HG02588 (cell line): ENCODE measurements at regions not wholly inside any gene's neighbourhood (a gene's known extent, or its start where the extent isn't known, plus 50 kb on each side); places are given as distances from the start of the nearest gene placed in this dataset.

ENCODE experiments used
- ATAC-seq: cut with Tn5 transposase; IDR thresholded peaks from one replicate; pipeline ENCODE4 v1.9.1; 2021; ENCODE audit warnings: mild to moderate bottlenecking, moderate library complexity; ENCODE audit not compliant: unreplicated experiment

DNA sequence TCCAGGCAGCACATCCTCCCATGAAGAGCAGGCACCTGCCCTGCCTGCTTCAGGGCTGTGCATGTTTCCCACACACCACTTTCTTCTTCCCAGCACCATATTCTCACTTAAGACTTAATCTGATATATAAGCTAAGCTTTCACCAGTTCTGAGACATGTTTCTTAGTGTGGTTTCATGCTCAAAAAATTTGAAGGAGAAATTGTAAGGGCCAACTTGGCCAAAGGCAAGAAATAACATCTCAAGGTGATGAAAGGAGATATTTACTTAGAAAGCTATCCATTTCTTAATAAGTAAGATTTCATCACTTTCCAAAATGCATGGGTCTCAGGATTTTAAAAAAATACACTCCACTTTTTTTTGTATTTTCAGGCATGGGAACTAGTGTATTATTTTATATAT is 468.1 kb upstream of the AKR1E2 start:
- no peak for ATAC-seq

DNA sequence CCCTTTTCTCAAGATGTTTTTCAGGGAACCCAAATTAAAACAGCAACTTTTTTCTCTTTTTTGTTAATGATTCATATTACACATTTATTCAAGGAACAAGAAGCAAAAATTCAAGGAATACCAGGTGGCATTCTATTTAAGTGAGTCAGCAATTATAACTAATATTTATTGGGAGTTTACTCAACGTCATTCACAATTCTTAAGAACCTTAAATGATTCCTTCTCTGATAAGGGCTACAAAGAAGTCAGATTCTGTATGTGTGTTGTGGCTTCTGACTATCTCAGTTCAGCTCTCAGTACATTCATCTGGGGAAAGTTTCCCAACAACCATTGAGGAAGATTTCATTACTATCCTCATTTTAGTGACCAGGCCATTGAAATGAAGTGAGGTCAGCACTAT is 470.7 kb upstream of the AKR1E2 start:
- no peak for ATAC-seq

DNA sequence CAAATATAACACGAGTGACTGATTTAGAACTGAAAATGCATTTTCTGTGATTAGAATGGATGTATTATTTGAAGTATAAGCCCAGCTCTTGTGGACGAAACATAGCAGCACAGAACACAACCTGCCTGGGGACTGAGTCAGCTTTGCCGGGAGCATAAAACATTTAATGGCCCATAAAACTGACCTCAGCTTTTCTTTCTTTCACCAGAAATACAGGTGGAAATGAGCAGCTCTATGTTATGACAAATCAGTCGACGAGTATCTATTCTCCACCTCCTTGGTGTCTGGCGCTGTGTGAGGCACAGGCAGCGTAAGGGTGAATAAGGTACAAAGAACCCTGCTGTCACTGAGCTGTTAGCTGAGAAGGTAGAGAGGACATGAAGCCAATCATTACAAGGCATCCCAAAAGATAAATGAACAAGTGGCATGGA is 471.6 kb upstream of the AKR1E2 start:
- ATAC-seq: no peak

DNA sequence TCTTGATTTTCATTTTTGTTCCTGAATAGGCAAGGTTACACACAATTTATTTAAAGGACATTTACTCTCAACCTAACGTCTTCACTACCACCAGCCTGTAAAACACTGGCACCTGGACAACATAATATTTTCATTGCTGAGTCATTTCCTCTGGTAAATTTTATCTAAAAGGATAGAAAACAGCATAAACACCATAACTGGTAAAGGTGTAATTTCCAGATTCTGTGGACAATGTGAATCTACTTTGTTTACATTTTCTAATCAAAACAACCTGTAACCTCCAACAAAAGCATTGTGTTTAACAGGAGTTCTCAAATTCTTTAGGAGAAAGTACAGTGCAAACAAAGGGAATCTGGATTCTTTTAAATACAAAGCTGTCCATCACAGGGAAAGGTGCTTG is 472.0 kb upstream of the AKR1E2 start:
- ATAC-seq: no peak

DNA sequence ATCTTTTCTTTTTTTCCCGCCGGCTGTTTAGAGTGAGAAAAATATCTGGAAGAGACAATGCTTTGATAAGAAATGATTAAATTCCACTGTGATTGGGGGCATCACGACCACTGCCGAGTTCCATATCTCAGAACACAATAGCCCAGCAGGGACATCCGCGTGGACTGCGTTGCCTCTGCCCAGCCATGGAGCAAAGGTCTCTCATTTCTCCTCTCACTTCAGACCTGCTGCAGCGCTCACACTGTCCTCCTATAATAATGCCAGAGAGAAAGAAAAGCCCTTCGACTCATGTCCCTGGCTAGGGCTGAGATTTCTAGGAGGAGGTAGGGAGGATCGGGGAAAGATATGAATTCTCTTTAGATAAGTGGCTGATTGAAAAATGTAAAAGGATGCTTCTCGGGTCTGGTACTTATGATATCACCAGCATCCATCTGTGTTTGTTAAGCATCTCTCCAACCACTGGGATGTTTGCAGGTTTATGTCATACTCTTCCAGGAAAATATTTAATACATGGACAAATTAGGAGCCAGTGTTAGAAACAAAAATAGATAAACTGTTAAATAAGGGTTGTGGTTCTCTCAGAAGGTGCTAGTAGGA is 472.9 kb upstream of the AKR1E2 start:
- no peak for ATAC-seq

DNA sequence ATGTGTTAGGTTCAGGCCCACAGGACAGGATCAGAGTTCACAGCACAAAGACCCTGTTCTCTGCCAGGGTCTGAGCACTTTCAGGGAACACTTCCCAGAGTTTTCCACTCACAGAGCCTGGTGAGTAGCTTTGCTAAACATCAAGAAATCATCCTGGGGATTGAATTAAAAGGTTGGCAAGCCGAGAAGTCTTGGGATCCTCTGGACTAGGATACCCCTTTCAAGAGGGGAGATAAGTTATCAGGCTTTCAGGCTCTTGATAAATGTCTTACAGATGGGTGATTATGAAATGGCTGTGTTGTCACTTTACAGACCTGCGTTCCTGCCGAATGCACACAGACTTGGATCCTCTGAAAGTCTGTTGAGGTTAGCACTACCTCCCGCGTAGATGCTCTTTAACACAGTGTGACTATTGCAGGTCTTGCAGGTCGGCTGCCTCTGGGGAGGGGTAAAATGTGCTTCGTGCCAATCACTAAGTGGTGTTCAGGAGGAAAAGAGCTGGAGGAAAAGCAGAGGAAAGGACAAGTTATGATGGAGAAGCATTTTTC is 473.5 kb upstream of the AKR1E2 start:
- ATAC-seq: no peak

DNA sequence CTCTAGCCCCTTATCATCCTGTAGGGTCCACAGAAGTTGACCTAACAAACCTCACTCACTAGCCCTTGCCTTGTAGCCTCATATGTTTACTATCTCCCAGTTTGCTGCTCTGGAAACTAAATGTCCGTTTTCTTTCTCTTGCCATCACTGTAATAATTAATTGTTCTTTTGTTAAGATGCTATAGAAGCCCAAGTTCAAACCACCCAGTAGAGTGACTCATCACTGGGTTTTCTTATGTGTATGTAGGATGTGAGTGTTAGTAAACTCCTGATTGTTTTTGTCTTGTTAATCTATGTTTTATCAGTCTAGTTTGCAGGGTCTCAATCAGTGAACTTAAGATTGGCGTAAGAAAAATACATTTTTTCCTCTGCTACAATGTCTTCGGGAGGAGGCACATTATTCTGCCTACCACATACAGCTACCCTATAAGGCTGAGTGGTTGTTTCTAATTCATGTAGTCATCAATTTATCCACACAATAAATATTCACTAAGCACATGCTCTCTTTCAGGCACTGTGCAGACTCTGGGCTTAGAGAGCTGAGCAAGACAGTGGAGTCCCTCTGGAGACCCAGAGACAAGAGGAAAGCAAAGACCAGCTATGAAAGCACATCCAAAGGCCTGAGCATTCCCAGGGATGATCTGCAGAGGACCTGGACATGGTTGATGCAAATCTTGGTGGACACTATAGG is 474.1 kb upstream of the AKR1E2 start:
- no peak for ATAC-seq

DNA sequence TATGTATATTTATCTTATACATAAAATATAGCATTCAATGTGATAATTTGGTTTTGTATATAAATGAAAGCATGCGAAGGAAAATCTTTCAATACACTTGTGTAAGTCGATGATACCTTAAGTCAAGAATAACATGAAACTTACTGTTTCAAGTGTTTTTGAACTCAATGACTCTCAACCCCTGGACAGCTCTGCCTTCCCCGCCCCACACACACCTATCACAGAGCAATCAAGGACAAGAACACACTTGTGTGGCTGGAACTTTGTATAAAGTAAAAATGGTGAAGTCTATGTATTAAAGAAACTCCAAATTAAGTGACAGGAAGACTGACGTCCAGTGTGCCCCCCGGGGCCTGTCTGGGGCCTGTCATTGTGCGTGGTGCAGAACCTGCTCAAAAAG is 478.6 kb upstream of the AKR1E2 start:
- no peak for ATAC-seq

DNA sequence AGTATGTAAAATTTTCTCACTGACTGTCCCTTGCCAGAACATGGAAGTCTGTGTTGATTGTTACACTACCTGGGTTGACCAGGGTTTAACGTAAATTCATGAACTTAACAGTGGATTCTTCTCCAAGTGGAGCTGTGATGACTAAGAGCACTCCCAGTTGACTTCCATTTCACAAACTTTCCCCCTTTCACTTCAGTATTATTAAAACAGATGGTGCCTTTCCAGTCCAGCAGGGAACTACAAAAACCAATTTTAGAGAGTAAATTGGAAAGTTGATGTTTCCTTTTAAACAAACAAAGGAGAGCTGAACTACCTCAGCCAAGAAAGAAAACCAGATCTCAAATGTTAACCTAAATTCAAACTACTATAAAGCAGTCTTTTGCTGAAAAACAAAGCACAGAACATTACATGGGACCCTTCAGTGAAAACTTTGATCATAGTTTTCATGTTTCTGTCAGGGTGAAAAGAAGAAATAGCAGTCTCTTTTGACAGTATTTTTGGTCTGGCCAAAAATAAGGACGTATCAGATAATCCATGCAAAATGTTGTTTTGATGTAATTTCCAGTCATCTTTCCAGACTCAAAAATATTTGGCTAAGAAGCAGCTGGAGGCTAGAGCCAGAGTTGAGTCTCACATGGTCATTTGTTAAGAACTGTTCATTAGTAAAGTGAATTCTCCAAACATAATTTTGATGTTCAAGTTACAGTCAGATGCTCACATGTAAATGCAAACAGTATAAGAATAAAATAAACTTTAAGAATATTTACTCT is 479.9 kb upstream of the AKR1E2 start:
- ATAC-seq: no peak

DNA sequence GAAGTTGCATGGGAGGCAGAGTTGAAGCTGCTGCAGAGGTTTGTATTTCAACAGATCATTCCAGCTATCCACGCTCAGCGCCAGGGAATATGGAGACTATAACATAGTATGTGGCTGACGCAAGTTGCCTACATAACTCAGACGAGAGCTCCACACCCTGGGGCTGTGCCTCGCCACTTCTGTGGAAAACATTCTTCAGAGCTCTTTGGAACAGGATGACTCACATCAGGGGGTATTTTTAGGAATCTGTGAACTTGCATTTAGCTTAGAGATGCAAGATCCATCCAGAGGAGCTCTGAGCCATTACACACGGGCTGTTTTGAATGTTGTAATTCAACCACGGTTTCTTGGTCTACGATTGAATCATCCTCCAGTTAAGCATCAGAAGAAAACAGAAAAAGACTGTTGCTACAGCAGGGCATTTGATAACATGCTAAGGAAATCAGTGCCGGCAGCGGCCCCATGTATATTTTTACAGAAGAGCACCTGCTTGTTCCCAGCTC is 481.5 kb upstream of the AKR1E2 start:
- no peak for ATAC-seq

DNA sequence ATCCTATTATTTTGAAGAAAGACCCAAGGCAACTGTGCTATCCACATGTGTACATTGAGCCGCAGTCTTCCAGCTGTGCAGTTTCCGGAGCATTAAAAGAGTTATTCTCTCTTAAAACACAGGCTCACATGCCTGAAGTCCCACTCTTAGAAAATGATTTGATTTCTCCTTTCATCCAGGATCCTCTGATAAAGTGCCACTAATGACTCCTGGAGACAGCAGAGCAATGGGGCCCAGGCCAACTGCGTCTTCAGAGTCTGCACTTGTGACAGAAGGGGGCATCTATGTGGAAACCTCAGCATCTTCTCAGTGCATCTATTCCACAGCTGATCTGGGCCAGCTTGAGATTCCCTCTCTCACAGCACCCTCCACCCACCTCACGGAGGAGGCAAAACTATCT is 482.1 kb upstream of the AKR1E2 start:
- ATAC-seq: no peak

DNA sequence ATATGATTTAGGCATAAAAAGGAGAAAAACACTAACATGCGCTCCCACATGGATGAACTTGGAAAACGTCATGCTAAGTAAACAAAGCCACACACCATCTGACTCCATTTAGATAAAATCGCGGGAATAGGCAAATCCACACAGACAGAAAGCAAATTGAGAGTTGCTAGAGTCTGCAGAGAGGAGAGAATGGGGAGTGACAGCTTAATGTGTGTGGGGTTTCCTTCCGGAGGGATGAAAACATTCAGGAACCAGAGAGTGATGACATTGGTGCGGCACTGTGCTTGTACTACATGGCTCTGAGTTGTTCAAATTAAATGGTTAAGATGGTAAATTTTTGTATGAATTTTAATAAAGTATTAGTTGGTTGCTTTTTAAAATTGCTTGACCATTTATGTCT is 482.9 kb upstream of the AKR1E2 start:
- no peak for ATAC-seq

DNA sequence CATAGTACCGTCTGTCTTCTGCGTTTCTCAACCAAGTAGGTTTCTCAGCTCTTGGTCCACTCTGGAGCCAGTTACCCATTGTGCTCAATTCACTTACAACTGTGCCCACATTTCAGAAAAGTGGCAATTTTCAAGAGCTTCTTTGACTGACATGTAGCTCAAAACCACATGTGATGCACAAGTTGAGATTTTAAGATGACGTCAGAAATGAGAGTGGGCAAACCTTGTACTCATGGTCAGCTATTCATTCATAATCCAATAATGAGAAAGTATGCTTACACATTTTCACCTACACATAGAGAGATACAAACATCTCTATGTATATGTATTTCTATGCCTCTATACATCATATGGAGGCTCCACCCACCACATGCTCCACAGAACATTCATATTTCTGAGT is 487.2 kb upstream of the AKR1E2 start:
- no peak for ATAC-seq

DNA sequence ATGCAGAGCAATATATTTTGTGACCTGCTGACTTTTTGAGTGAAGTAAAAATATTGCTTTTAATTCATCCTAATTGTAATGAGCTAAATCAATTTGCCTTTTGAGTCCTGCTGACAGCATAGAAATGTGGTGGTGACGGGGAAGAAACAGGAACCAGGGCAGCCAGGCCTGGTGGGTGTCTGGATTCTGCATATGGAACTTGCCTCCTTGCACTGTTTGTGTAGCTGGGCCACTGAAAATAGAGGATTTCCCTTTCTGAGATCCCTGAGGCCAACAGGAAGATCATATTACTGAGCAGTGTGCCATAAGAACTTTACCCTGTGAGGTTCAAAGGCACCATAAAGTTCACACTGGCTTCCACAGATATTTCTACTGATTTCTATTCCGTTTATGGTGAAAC is 488.4 kb upstream of the AKR1E2 start:
- no peak for ATAC-seq

DNA sequence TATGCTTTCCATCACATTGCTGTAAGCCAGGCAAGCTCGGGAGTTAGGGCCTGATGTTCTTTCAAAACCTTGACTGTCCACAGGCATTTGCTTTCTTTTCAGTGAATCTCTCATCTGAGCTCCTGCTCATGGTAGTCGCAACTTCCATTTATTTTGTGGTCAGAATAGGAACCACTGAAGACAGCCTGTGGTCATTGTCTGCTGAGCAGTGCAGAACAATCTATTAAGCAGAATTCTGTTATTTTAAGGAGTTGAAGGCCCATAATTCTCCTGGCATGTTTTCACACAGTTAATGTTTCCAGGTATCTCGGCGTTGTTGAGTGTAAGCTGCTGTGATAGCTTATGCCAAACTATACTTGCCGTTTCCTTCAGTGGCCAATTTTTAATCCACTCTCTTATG is 491.1 kb upstream of the AKR1E2 start:
- ATAC-seq: no peak

DNA sequence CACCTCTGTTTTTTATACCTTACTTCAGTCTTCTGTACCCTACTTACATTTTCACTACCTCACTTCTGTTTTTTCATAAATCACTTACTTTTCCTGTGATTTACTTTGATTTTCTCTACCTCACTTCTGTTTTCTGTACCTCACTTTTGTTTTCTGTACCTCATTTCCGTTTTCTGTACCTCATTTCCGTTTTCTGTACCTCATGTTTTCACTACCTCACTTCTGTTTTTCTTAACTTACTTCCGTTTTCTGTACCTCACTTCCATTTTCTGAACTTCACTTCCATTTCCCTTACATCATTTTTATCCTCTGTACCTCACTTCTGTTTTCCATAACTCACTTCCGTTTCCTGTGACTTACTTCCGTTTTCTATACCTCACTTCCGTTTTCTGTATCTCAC is 492.0 kb upstream of the AKR1E2 start:
- ATAC-seq: no peak

DNA sequence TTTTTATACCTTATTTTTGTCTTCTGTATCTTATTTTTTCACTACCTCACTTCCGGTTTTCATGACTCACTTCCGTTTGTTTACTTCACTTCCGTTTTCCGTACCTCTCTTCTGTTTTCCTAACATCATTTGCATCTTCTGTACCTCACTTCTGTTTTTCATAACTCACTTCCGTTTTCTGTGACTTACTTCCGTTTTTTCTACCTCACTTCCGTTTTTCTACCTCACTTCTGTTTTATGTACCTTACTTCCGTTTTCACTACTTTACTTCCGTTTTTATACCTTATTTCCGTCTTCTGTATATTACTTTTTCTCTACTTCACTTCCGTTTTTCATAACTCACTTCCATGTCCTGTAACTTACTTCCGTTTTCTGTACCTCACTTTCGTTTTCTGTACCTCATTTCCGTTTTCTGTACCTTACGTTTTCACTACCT is 492.5 kb upstream of the AKR1E2 start:
- ATAC-seq: no peak

DNA sequence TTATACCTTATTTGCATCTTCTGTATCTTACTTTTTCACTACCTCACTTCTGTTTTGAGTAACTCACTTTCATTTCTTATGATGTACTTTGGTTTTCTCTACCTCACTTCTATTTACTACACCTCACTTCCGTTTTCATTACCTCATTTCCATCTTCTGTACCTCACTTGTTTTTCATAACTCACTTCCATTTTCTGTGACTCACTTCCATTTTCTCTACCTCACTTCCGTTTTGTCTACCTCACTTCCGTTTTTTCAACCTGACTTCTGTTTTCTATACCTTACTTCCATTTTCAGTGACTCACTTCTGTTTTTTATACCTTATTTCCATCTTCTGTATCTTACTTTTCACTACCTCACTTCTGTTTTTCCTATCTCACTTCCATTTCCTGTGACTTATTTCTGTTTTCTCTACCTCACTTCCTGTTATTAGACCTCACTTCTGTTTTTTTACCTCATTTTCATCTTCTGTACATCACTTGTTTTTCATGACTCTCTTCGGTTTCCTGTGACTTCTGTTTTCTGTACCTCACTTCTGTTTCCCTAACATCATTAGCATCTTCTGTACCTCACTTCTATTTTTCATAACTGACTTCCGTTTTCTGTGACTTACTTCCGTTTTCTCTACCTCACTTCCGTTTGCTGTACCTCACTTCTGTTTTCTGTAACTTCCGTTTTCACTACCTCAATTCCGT is 493.1 kb upstream of the AKR1E2 start:
- no peak for ATAC-seq

DNA sequence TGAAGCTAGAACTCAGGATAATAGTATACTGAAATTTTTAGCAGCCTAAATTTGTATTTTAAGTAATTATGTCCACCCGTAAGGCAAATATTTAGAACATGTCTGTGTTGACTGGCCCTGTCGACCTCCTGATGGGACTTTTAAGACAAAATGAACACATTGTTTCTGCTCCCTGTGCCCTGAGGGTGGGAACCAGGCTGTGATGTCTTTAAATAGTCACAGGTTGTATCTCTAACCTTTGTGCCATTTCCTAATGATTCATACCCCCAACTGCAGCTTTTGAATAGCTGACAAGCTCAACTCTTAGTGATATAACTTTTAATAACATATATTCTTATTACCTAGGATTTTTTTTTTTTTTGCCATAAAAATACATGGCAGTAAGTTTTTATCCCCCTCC is 494.9 kb upstream of the AKR1E2 start:
- no peak for ATAC-seq

DNA sequence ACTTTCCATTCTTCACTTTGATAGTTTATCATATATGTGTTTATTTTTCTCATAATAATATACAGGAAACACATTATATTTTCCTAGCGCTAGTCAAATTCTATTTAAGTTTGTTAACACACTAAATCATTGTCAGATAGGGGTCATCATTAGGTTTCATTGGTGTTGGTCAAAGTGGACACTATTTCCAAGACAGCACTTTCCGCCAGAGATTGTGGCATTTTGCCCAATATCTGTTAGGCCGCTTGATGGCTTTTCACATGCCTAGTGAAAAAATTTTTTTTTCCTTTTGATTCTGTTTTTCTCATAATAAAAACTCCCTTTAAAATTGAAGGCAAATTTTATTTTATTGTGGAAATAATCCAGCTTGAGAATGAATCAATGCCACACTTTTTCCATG is 495.4 kb upstream of the AKR1E2 start:
- no peak for ATAC-seq

DNA sequence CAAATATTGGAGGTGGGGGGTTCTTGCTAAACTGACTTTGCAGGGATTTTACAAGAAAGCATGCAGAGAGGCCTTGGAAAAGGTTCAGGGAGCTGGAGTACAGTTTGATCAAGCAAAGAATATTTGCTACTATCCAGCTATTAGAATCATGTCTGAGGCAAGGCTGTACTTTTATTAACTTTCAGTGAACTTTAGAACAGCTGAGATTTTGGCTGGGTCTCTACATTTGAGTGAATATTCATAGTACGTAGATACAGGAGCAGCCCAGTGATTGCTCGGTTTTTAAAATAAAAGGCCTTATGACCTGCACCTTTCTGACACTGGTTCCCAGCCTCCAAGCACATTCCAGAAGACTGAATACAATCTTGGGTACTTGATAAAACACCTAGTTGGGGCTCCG is 496.8 kb upstream of the AKR1E2 start:
- no peak for ATAC-seq
